GM13977 (cell line): ENCODE measurements at regions not wholly inside any gene's neighbourhood (a gene's known extent, or its start where the extent isn't known, plus 50 kb on each side); places are given as distances from the start of the nearest gene placed in this dataset.

ENCODE experiments used
- DNase-seq: peaks from one replicate; pipeline ENCODE4 v3.0.0; 2012; ENCODE audit warnings: low spot score
- CTCF ChIP-seq: IDR thresholded peaks from 2 replicates; pipeline ENCODE4 v1.5.1; 2012; ENCODE audit warnings: mild to moderate bottlenecking, control low read depth; ENCODE audit not compliant: insufficient read depth; ENCODE audit errors: extremely low read depth, missing control alignments
- in situ Hi-C: fragments of 300-500 bp; cut with MboI; formaldehyde crosslinking; loops from one replicate; pipeline ENCODE4 v1.12.0; 2022; ENCODE audit warnings: low sequenced_read_pairs, low pct_unique_long_range_greater_than_20kb, mixed read lengths, inconsistent platforms; ENCODE audit not compliant: unreplicated experiment

GRCh38 chr2:181305301-181306123 lies 151.7 kb upstream of the ITGA4 start:
- in situ Hi-C loops: loop anchor here (10.0 kb wide), 2 partner anchors 149 to 191 kb away; partner anchors contain the start of gene ITGA4
- peak; percentile 21 for DNase-seq

GRCh38 chr2:181306785-181307184 lies 150.4 kb upstream of the ITGA4 start:
- in situ Hi-C loops: loop anchor here (10.0 kb wide), 2 partner anchors 148 to 192 kb away; partner anchors contain the start of gene ITGA4
- DNase-seq: no peak
- no peak for TF ChIP-seq CTCF

More at GRCh38 chr2:181305301-181306123, 151.7 kb upstream of the ITGA4 start:
- no peak for TF ChIP-seq CTCF

GRCh38 chr2:181307203-181307991 lies 149.8 kb upstream of the ITGA4 start:
- no peak for DNase-seq
- TF ChIP-seq CTCF: no peak
- in situ Hi-C loops: loop anchor here (10.0 kb wide), 2 partner anchors 147 to 193 kb away; partner anchors contain the start of gene ITGA4

- TF ChIP-seq CTCF: no peak
- in situ Hi-C loops: loop anchor here (10.0 kb wide), 2 partner anchors 146 to 194 kb away; partner anchors contain the start of gene ITGA4
- DNase-seq: no peak
Measured at GRCh38 chr2:181308766-181309515, 148.2 kb upstream of the ITGA4 start.

GRCh38 chr2:181309586-181309985 lies 147.6 kb upstream of the ITGA4 start:
- in situ Hi-C loops: loop anchor here (10.0 kb wide), 2 partner anchors 145 to 195 kb away; partner anchors contain the start of gene ITGA4
- no peak for TF ChIP-seq CTCF
- no peak for DNase-seq

GRCh38 chr2:181310967-181311366 lies 146.2 kb upstream of the ITGA4 start:
- in situ Hi-C loops: no loop called here
- no peak for TF ChIP-seq CTCF
- no peak for DNase-seq
